T-helper 22 cell (primary cell): ENCODE measurements at regions not wholly inside any gene's neighbourhood (a gene's known extent, or its start where the extent isn't known, plus 50 kb on each side); places are given as distances from the start of the nearest gene placed in this dataset.

ENCODE experiments used
- DNase-seq: peaks from one replicate; pipeline ENCODE4 v3.0.0-alpha.2; 2020; ENCODE audit warnings: low read depth

GRCh38 chr12:127414636-127415035, 852.3 kb upstream of the TMEM132C start:
- no peak for DNase-seq

GRCh38 chr12:127416796-127417195, 850.2 kb upstream of the TMEM132C start:
- DNase-seq: no peak

DNA sequence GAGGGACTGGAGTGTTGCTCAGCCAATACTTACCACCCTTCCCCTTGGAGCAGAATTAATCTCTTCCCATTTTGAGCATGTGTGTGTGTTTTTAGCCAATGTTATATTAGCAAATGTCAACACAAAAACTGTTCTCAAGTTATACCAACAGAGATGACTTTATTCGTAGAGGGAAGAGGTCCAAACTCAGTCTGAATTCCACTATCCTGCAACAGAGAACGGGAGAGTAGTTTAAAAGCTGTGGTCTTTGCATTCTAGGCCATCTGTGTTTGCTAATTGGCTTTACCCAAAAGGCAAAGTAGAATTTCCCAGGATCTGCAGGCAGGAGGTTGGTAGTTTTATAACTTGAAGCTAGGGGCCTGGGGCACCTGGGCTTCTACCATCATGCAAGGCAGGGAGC, 847.9 kb upstream of the TMEM132C start:
- no peak for DNase-seq

DNA sequence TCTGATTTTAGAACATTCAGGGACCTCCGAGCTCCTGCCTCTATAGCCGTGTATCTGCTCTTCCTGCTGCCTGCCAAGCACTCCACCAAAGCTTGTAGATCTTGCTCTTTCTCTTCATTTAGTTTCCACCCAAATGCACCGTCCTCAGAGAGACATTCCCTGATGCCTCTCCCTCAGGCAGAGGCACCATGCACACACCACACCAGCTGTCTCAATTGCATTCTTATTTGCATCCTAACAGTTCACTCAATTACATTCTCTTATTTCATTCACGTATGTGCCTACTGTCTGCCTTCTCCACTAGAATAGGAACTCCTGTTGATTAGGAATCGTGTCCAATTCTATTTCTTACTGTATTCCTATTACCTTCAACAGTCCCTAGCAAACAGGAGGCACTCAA, 845.4 kb upstream of the TMEM132C start:
- no peak for DNase-seq

- no peak for DNase-seq
These were observed 843.9 kb upstream of the TMEM132C start for GRCh38 chr12:127422935-127423566.

GRCh38 chr12:127425474-127425873, 841.5 kb upstream of the TMEM132C start:
- no peak for DNase-seq

DNA sequence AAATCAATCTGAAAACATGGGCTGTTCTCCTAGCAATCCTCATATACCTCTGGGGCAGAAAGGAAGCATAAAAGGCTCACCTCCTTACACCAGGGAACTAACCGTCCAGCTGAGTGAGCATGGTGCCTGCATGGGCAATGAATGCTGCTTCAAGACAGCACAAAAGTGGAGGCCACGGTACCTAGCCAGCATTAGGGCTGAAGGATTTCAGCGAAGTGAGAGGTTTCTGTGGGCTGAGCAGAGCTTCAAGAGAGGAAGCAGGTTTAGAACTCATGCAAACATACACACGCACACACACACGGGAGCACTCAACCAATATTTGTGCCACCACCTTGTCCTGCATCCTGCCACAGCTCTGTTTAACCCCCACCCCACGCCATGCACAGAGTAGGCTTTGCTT, 838.5 kb upstream of the TMEM132C start:
- DNase-seq: no peak

GRCh38 chr12:127429551-127430285, 837.3 kb upstream of the TMEM132C start:
- DNase-seq: no peak

GRCh38 chr12:127430401-127430800, 836.6 kb upstream of the TMEM132C start:
- DNase-seq: no peak

DNA sequence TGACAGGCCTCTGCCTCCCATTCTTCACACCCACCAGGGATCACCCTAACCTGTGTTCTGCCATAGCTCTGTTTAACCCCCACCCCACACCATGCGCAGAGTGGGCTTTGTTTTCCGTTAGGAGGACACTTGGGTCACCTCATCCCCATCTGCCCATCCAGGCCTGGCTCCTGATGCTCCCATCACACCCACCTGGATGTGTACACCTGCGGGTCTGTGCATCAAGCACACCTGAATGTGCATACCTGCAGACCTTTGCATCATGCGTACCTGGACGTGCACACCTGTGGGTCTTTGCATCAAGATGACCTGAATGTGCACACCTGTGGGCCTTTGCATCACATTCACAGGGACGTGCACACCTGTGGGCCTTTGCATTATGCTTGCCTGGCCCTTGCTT, 835.8 kb upstream of the TMEM132C start:
- no peak for DNase-seq

- DNase-seq: no peak
These were observed 835.4 kb upstream of the TMEM132C start for GRCh38 chr12:127431594-127431993.

DNA sequence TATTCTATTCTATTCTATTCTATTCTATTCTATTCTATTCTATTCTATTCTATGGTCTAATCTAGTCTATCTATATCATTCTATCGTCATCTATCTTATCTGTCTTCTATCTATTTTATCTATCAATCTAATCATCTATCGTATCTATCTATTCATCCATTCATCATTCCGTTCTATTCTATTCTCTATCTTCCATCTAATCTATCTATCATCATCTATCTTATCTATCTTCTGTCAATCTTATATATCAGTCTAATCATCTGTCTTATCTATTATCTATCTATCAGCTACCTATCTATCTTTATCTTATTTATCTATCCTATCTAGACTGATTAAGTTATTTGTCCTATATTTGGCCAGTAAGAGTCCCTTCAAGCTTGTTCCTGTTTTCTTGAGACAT, 831.5 kb upstream of the TMEM132C start:
- DNase-seq: no peak

- DNase-seq: no peak
These were observed 828.3 kb upstream of the TMEM132C start for GRCh38 chr12:127438512-127439244.

GRCh38 chr12:127445581-127446139, 821.3 kb upstream of the TMEM132C start:
- DNase-seq: no peak

- DNase-seq: no peak
These were observed 818.1 kb upstream of the TMEM132C start for GRCh38 chr12:127448906-127449305.

DNA sequence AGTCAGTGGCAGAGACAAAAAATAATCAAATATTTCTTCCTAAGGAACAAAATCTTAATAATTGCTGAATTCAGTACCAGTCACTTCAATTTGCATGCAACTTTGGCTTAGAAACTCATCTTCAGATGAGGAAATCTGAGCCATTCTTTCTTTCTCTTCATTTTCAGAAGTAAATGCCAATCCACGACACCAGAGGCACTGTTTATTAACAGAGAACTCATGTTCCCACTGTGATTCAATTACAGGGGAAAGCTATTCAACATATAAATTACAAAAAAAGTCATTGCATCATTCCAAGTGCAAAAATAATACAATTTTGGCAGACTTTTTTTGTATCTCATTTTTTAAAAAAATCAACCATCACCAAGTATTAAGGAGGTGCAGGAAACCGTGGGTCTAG, 816.1 kb upstream of the TMEM132C start:
- DNase-seq: no peak

DNA sequence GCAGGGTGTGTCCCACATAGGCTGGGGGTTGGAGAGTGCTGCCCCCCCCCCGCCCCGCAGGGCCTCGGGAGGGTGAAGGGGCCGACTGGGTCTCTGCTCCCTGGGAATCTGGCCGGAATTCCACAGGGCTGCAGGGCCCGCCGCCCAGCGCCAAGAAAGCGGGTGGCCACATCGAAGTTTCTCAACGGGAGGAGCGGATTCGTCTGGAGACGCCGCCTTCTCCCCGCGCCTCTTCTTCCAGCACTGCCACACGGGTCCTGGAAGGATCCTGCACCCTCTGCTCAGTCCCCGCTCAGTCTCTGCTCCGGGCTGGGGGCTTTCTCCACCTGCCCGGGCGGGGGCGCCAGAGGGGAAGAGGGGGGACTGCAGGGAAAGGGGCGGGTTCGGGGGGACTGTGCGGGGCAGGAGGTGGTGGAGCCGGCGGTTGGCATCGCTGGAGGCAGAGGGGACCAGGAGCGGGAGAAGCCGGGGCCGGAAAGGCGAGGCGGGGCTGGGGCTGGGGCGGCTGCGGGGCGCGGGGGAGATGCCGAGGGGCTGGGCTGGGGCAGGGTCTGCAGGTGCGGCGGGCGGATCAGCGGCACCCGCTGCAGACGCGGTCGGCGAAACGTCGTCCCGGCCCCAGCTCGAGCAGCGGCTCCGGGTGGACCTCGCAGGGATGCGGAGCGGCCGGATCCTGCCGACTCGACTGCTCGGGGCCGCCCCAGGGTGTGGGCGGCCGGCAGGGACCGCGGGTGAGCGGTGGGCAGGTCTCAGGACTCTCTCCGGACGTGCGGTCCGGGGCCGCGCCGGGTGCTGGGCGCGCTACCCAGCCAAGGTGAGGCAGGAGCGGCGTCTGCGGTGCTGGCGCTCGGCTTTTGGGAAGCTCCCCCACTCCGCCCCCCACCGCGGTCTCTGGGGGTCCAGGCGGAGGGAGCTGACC, 811.4 kb upstream of the TMEM132C start:
- no peak for DNase-seq

DNA sequence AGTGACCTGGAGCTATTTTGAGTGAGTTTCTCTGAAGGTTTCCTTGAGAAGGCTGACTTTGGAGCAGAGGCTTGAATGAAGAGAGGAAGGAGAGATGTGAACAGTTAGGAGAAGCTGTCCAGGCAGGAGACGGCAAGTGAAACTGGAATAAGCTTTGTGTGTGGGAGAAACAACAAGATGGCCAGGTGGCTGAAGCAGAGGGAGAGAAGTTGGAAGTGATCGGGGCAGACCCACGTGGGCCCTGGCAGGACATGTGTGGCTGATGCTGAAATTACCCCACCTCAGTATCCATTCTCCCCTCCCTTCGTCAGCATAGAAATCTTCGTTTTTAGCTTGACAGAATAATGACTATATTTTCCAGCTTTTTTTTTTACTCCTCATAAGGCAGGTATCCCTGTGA, 809.2 kb upstream of the TMEM132C start:
- DNase-seq: no peak

- no peak for DNase-seq
These were observed 807.8 kb upstream of the TMEM132C start for GRCh38 chr12:127459166-127459565.

DNA sequence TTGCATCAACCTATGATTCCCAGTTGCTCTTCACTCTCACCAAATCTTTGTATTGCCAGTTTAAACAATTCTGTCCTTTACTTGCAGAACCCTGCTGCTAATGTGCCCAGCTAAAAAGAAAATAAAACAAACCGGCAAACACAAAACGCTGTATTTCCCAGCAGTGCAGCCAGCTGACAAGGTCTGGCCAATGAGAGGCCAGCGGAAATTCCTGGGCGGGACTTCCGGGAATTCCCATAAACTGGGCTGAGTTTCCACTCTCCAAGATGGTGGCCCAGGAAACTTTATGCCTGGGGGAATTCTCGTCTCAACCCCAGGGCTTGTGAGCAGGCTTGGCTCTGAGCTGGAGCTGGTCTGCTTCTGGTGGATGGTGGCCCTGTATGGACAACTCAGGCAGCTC, 807.3 kb upstream of the TMEM132C start:
- no peak for DNase-seq

- DNase-seq: no peak
These were observed 803.7 kb upstream of the TMEM132C start for GRCh38 chr12:127463237-127463636.

DNA sequence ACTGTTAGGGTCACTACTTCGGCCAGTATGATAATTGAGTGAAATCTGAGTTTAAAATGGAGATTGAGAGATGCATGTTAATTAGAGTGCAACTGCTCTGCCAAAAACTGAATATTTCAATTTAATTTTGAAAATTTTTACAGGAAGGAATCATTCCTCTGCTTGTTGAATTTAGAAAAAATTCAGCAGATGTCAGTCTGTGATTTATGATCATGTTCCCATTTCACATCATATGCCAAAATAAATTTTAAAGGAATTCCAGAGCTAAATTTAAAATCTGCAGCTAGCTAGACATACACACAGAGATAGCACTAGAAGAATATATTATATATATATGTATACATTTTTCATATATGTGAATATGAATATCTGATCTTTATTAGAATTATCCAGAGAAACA, 797.6 kb upstream of the TMEM132C start:
- DNase-seq: no peak
